HG03045 (cell line): ENCODE measurements at regions not wholly inside any gene's neighbourhood (a gene's known extent, or its start where the extent isn't known, plus 50 kb on each side); places are given as distances from the start of the nearest gene placed in this dataset.

Source experiments
- ATAC-seq: cut with Tn5 transposase; IDR thresholded peaks from one replicate; pipeline ENCODE4 v1.9.1; 2021; ENCODE audit warnings: mild to moderate bottlenecking, moderate library complexity; ENCODE audit not compliant: unreplicated experiment

- ATAC-seq, result no peak
Observed at GRCh38 chr2:191604154-191604553, 73.8 kb upstream of the NABP1 start.

GRCh38 chr2:191607096-191607495, 70.8 kb upstream of the NABP1 start:
- ATAC-seq, result no peak

DNA sequence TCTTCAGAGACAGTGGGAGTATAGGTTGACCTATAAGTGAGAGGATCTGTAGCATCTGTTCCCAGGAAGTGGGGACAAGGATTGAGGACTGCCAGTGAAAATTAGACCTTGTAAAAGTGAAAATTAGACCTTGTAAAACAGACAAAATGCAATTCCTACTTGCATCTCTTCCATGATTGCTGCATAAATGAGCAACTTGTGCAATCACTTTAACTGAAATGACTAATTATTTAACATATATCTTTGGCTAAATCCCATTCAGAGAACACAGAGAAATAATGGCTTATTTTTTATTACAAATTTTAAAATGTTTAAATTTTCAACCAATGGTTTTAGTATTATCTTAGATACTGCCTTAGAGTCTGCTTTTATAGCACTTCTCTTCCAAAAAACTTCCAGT, 67.2 kb upstream of the NABP1 start:
- no peak for ATAC-seq

GRCh38 chr2:191611614-191612013, 66.3 kb upstream of the NABP1 start:
- peak; percentile 96 for ATAC-seq

DNA sequence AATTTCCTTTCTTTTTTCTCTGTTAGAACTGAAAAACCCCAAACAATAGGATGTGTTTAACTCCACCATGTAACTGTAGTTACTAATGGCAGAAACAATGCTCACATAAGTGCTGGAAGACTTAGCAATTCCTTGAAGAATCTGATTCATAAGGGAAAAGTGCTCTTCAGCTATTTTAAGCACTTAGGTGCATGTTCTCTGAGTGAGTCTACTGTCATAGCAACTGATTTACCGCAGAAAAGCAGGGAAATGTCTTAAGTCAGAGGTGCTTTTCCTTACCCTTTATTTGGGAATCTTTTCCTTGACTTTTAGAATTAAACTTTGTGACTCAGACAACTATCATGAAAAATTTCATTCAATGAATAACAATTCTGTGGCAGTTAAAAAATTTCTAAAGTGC, 65.4 kb upstream of the NABP1 start:
- no peak for ATAC-seq

DNA sequence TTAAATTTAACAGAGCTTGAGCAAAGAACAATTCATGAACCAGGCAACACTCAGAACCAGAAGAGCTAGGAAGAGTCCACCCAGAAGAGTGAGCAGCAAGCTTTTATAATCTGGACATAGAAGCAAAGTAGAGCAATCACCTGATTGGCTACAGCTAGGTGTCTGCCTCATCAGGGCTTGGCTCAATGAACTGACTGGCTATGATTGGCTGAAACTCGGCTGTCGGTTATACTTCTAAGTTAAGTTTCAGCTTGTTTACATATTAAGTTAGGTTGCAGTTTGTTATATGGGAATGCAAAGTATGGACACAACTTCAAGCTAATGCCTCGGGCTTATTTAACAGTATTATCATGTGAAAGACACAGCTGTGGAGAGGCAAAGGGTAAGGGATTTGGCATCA, 63.2 kb upstream of the NABP1 start:
- no peak for ATAC-seq

DNA sequence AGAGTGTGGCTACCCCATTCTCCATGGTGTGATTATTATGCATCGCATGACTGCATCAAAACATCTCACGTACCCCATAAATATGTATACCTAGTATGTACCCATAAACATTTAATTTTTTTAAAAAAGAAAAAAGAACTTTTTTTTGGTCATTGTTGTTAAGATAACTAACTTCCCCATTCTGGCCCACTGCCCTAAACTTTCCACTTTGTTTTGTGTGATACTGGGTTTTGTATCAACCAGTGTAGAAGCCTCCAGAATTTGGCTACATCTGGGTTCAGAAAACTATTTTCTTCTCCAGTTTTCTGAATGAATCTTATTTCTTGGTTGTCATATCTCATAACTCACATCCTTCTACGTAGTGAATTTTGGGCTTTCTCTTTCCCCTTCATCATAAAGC, 62.3 kb upstream of the NABP1 start:
- ATAC-seq, result no peak

- peak; percentile 80 for ATAC-seq
Observed at GRCh38 chr2:191617575-191617974, 60.4 kb upstream of the NABP1 start.

- ATAC-seq, result no peak
Observed at GRCh38 chr2:191618046-191618780, 59.7 kb upstream of the NABP1 start.

GRCh38 chr2:191618786-191619185, 59.1 kb upstream of the NABP1 start:
- ATAC-seq, result no peak

DNA sequence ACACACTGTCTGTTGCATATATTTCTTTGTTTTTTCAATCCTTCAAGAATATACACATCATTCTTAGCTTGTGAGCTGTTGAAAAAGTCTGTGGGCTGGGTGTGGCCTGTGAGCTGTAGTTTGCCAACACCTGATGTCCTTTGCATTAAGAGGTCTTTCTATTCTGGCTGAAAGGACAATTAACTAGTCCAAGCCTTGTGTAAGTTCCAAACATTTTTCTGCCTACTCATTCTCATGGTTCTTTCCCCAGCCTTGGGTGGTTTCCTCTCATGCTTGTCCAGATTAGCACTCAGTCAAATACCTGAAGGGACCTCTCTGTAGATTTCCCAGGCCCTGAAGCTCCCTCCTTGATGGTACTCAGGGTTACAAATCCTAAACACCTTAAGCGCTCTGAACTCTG, 57.8 kb upstream of the NABP1 start:
- ATAC-seq, result no peak

- no peak for ATAC-seq
Observed at GRCh38 chr2:191622374-191623320, 55.3 kb upstream of the NABP1 start.

DNA sequence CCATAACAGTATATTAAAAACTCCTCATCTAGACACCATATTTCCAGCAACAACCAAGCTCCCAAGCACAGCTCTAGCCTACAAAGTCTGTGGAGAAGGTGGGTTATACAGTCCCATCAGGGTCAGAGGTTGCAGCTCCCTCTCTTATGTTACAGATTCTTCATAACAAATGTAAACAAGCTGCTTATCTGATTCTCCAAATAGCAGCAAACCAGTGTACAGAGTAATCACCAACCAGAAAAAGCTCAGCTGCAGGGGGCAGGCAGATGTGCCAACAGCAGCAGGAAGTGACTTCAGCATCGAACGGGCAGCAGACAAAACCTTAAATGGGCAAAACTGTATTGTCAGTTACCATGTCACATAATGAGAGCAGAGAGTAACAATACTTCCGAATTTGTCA, 52.9 kb upstream of the NABP1 start:
- ATAC-seq, result no peak

DNA sequence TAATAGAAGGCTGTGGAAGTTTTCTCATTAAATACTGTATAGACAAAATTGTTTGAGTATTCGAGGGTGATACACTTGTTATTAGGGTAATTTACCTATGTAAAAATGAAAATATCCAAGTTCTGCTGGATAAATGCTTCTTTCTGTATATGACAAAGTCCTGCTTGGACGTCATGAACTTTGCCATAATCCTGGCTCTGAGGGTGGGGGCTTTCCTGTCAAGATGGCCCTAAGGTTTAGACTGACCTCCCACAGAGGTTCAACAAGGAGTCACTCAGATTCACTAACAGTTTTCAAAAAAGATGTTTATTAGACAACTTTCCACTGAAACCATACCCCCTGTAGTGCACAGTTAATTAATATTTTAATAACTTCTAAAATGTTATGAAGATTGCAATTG, 52.5 kb upstream of the NABP1 start:
- no peak for ATAC-seq

- no peak for ATAC-seq
Observed at GRCh38 chr2:191626497-191627151, 51.3 kb upstream of the NABP1 start.

GRCh38 chr2:191627518-191627917, 50.4 kb upstream of the NABP1 start:
- no peak for ATAC-seq
